K562 (cell line): ENCODE measurements at regions not wholly inside any gene's neighbourhood (a gene's known extent, or its start where the extent isn't known, plus 50 kb on each side); places are given as distances from the start of the nearest gene placed in this dataset.

Experiments used
- ADNP ChIP-seq: fragments of 200-800 bp; sonication (Bioruptor generic); IDR thresholded peaks from 2 replicates; pipeline ENCODE4 v1.6.1; 2016; ENCODE audit warnings: missing genetic modification characterization, missing compliant biosample characterization
- ERF ChIP-seq: fragments of 450-650 bp; formaldehyde crosslinking; IDR thresholded peaks from 2 replicates; pipeline ENCODE4 v1.4.0; 2020; ENCODE audit warnings: mild to moderate bottlenecking, mixed read lengths
- FOXJ3 ChIP-seq: sonication (generic); formaldehyde crosslinking; IDR thresholded peaks from 2 replicates; pipeline ENCODE4 v1.4.0; 2020; ENCODE audit warnings: mild to moderate bottlenecking, missing genetic modification reagents
- HDGF ChIP-seq: fragments of 450-650 bp; IDR thresholded peaks from 2 replicates; pipeline ENCODE4 v1.6.1; 2016
- KAT7 ChIP-seq: sonication (generic); formaldehyde crosslinking; IDR thresholded peaks from 2 replicates; pipeline ENCODE4 v1.8.0; 2022; ENCODE audit warnings: missing genetic modification reagents, mild to moderate bottlenecking, borderline replicate concordance
- L3MBTL2 ChIP-seq: fragments of 450-650 bp; IDR thresholded peaks from 2 replicates; pipeline ENCODE4 v1.6.1; 2016; ENCODE audit warnings: mild to moderate bottlenecking, moderate library complexity
- MTA1 ChIP-seq: fragments of 450-650 bp; IDR thresholded peaks from 2 replicates; pipeline ENCODE4 v1.6.1; 2017; ENCODE audit warnings: borderline replicate concordance
- NR4A1 ChIP-seq, 2 experiments: fragments of 250-450 bp in 1 of 2; fragments of 450-650 bp in 1 of 2; sonication (Bioruptor Pico) in 1 of 2; IDR thresholded peaks; 2 replicates each; pipeline versions ENCODE4 v1.4.0 to v1.6.1; 2016 to 2020; ENCODE audit warnings: mild to moderate bottlenecking in 2 of 2, missing compliant biosample characterization in 1 of 2, missing genetic modification characterization in 1 of 2, moderate library complexity in 1 of 2
- PHF8 ChIP-seq: fragments of 200-600 bp; sonication (generic); IDR thresholded peaks from 2 replicates; pipeline ENCODE4 v1.6.1; 2012; ENCODE audit warnings: mixed run types, mild to moderate bottlenecking, inconsistent platforms, low read length, moderate library complexity, borderline replicate concordance
- RHOXF2B ChIP-seq: fragments of 250-450 bp; sonication (Bioruptor Pico); conservative IDR thresholded peaks from 2 replicates; pipeline ENCODE4 v1.5.1; 2021
- SAP30 ChIP-seq: fragments of 200-600 bp; sonication (generic); IDR thresholded peaks from 2 replicates; pipeline ENCODE4 v1.6.1; 2012; ENCODE audit warnings: borderline replicate concordance, low read depth, mild to moderate bottlenecking, moderate library complexity, low read length, control low read depth, inconsistent platforms; ENCODE audit not compliant: insufficient read depth, poor library complexity, severe bottlenecking
- SMAD4 ChIP-seq: fragments of 250-450 bp; sonication (Bioruptor Pico); conservative IDR thresholded peaks from 2 replicates; pipeline ENCODE4 v1.8.0; 2021; ENCODE audit warnings: inconsistent platforms, mild to moderate bottlenecking, moderate library complexity
- SP1 ChIP-seq: sonication (generic); formaldehyde crosslinking; IDR thresholded peaks from 2 replicates; pipeline ENCODE4 v1.8.1; 2022; ENCODE audit warnings: mild to moderate bottlenecking, missing genetic modification reagents
- SP2 ChIP-seq: IDR thresholded peaks from 2 replicates; pipeline ENCODE4 v1.6.1; 2011; ENCODE audit warnings: mild to moderate bottlenecking, low read depth, low read length, moderate library complexity; ENCODE audit not compliant: poor library complexity, severe bottlenecking; ENCODE audit errors: extremely low read depth
- ZFX ChIP-seq: sonication (generic); formaldehyde crosslinking; IDR thresholded peaks from 2 replicates; pipeline ENCODE4 v1.8.0; 2022; ENCODE audit warnings: mild to moderate bottlenecking, missing genetic modification reagents, moderate library complexity
- ZNF263 ChIP-seq: sonication (generic); formaldehyde crosslinking; IDR thresholded peaks from 2 replicates; pipeline ENCODE4 v1.8.0; 2022; ENCODE audit warnings: mild to moderate bottlenecking, missing genetic modification reagents, borderline replicate concordance
- ZNF311 ChIP-seq: fragments of 250-450 bp; sonication (Bioruptor Pico); IDR thresholded peaks from 2 replicates; pipeline ENCODE4 v1.4.0; 2020; ENCODE audit warnings: mild to moderate bottlenecking, moderate library complexity
- ZNF584 ChIP-seq: fragments of 200-800 bp; sonication (Bioruptor generic); IDR thresholded peaks from 2 replicates; pipeline ENCODE4 v1.6.1; 2016; ENCODE audit warnings: low read depth, mild to moderate bottlenecking, missing genetic modification characterization, missing compliant biosample characterization
- ZNF644 ChIP-seq: fragments of 200-800 bp; sonication (Bioruptor generic); IDR thresholded peaks from 2 replicates; pipeline ENCODE4 v1.6.1; 2016; ENCODE audit warnings: low read depth, missing genetic modification characterization, missing compliant biosample characterization
- TF ChIP-seq, protein P1 (sequence below): sonication (generic); formaldehyde crosslinking; IDR thresholded peaks from 2 replicates; pipeline ENCODE4 v1.9.0; 2022; ENCODE audit warnings: mild to moderate bottlenecking, missing genetic modification reagents
- TF ChIP-seq, protein P2 (sequence below), 2 experiments: IDR thresholded peaks; 2 replicates each; pipeline ENCODE4 v1.6.1; 2011; ENCODE audit warnings: borderline replicate concordance in 1 of 2, control low read depth in 1 of 2, low read depth in 1 of 2, low read length in 1 of 2, mild to moderate bottlenecking in 1 of 2, mixed read lengths in 1 of 2, moderate library complexity in 1 of 2; ENCODE audit not compliant: insufficient read depth in 1 of 2, insufficient read length in 1 of 2, poor library complexity in 1 of 2, severe bottlenecking in 1 of 2; ENCODE audit errors: extremely low read depth in 1 of 2

DNA sequence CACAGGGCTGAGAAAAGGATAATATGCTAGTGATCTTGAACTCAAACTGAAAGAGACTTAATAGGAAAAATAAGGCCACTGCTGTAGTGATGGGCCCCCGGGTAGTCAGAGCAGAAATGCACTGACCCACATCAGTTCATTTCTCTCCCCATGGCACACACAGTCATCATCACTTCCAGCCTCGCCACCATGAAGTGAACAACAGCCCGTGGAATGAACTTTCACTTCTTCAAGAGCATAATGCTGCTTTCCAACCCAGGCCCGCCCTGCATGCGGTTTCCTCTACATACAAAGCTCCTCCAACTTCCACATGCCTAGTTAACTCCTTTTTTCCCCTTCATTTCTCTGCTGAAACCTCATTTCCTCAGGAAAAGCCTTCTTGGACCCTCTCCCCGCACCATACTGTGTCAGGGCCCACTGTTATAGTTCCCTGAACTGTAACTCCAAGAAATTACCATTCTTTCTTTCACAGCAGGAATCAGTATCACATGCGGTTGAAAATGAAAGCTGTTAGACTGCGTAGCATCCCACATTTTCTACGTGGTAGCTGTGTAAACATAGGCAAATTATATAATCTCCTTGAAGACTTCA lies 65.8 kb upstream of the SMIM36 start (continued):
- TF ChIP-seq ZNF644 (tag) (no peak), HDGF (no peak), ZNF584 (no peak), FOXJ3 (CRISPR knock-in tag) (no peak), L3MBTL2 (peak; percentile 79), SMAD4 (peak; percentile 22; the same call in 1 of the 2 replicates), PHF8 (peak; percentile 30; the same call in 1 of the 2 replicates), SP2 (no peak), RHOXF2B (CRISPR knock-in tag) (no peak), ADNP (0 out of 2 replicates have a peak, but pooled peaks have one; percentile 42), ZNF311 (CRISPR knock-in tag) (0 out of 2 replicates have a peak, but pooled peaks have one; percentile 27), SP1 (CRISPR knock-in tag) (0 out of 2 replicates have a peak, but pooled peaks have one; percentile 4), ZFX (CRISPR knock-in tag) (peak; percentile 56; the same call in 1 of the 2 replicates), SAP30 (no peak), KAT7 (0 out of 2 replicates have a peak, but pooled peaks have one; percentile 50), ERF (0 out of 2 replicates have a peak, but pooled peaks have one; percentile 64), MTA1 (no peak), ZNF263 (0 out of 2 replicates have a peak, but pooled peaks have one; percentile 3), NR4A1 (CRISPR knock-in tag; IDR thresholded peaks at IDR 0.05) (no peak), NR4A1 (tag; IDR thresholded peaks at IDR 0.05) (peak; percentile 55; the same call in 1 of the 2 replicates)
- TF ChIP-seq, protein P1, sequence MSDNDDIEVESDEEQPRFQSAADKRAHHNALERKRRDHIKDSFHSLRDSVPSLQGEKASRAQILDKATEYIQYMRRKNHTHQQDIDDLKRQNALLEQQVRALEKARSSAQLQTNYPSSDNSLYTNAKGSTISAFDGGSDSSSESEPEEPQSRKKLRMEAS (CRISPR knock-in tag) = peak; percentile 34; the same call in 1 of the 2 replicates
- TF ChIP-seq, protein P2, sequence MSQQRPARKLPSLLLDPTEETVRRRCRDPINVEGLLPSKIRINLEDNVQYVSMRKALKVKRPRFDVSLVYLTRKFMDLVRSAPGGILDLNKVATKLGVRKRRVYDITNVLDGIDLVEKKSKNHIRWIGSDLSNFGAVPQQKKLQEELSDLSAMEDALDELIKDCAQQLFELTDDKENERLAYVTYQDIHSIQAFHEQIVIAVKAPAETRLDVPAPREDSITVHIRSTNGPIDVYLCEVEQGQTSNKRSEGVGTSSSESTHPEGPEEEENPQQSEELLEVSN (IDR thresholded peaks at IDR 0.05; ENCODE audit: borderline replicate concordance in 1 of 2, extremely low read depth in 1 of 2, insufficient read depth in 1 of 2, insufficient read length in 1 of 2, low read depth in 1 of 2, low read length in 1 of 2, poor library complexity in 1 of 2, severe bottlenecking in 1 of 2) = peak in 1 of 2 experiments; percentile 41
